Lower leg skin (tissue), 3 donors: ENCODE measurements at regions not wholly inside any gene's neighbourhood (a gene's known extent, or its start where the extent isn't known, plus 50 kb on each side); places are given as distances from the start of the nearest gene placed in this dataset.

ENCODE experiments used
- POLR2A ChIP-seq, 2 donors: fragments of 450-650 bp; IDR thresholded peaks; one replicate each; pipeline ENCODE4 v1.6.1; 2016 to 2017; ENCODE audit warnings: antibody characterized with exemption in 2 of 2, mild to moderate bottlenecking in 1 of 2, moderate library complexity in 1 of 2
- TF ChIP-seq, protein P1 (sequence below), 3 donors: fragments of 450-650 bp; IDR thresholded peaks; one replicate each; pipeline ENCODE4 v1.5.1; 2016; ENCODE audit warnings: antibody characterized with exemption in 3 of 3, mild to moderate bottlenecking in 3 of 3, moderate library complexity in 2 of 3

DNA sequence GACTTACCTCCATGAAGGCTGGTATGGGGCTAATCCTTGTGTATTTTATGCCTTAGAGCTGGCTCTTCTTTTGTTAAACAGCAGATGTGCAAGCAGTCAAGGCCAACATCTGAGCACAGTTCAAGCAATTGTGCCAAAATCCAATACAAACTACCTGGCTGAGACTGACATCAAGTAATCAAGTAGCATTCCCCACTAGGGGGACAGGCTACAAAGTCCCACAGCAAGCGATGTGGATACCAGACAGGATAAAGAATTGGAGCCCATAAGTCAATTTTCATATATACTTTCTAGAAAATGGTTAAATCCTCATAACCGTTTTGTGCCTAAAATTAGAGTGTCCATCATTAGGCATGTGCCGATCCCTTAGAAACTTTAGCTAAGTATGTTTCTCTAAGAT, 675.8 kb downstream of the DIAPH3 start:
- TF ChIP-seq, protein P1, sequence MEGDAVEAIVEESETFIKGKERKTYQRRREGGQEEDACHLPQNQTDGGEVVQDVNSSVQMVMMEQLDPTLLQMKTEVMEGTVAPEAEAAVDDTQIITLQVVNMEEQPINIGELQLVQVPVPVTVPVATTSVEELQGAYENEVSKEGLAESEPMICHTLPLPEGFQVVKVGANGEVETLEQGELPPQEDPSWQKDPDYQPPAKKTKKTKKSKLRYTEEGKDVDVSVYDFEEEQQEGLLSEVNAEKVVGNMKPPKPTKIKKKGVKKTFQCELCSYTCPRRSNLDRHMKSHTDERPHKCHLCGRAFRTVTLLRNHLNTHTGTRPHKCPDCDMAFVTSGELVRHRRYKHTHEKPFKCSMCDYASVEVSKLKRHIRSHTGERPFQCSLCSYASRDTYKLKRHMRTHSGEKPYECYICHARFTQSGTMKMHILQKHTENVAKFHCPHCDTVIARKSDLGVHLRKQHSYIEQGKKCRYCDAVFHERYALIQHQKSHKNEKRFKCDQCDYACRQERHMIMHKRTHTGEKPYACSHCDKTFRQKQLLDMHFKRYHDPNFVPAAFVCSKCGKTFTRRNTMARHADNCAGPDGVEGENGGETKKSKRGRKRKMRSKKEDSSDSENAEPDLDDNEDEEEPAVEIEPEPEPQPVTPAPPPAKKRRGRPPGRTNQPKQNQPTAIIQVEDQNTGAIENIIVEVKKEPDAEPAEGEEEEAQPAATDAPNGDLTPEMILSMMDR (IDR thresholded peaks at IDR 0.05) = no peak
- no peak for TF ChIP-seq POLR2A (IDR thresholded peaks at IDR 0.05)
